ENCODE measurements at regions not wholly inside any gene's neighbourhood (a gene's known extent, or its start where the extent isn't known, plus 50 kb on each side); places are given as distances from the start of the nearest gene placed in this dataset.
"Not testable (repeated sequence)": the region's sequence is repeated elsewhere in the genome, so short reads cannot be mapped to it uniquely, and the experiment has no call there.

- H3K27me3 Mint-ChIP-seq = peaks cover 0 to 8% of the 10 kb centered on the region in 2 donors
- no peaks in the 10 kb centered on the region for H3K4me1 Mint-ChIP-seq (ENCODE audit: low read depth in 2 of 2)
- no peak overlapping the region for H3K4me3 Mint-ChIP-seq
- H3K27ac Mint-ChIP-seq = no peak overlapping the region
- no peak for DNase-seq
- no peak for ATAC-seq (replicated peaks)
- H3K9me3 Mint-ChIP-seq = no peaks in the 10 kb centered on the region
- H3K36me3 Mint-ChIP-seq (ENCODE audit: insufficient read depth) = no peaks in the 10 kb centered on the region
These were observed 155.4 kb upstream of the PARD3B start for GRCh38 chr2:204389856-204390255.

GRCh38 chr2:204395539-204395938 is 149.7 kb upstream of the PARD3B start:
- Mint-ChIP-seq H3K9me3 (no peaks in the 10 kb centered on the region), H3K27me3 (peaks cover 7 to 20% of the 10 kb centered on the region in 2 donors), H3K27ac (no peak overlapping the region), H3K4me3 (no peak overlapping the region), H3K4me1 (ENCODE audit: low read depth in 2 of 2) (no peaks in the 10 kb centered on the region), H3K36me3 (ENCODE audit: insufficient read depth) (no peaks in the 10 kb centered on the region)
- ATAC-seq (replicated peaks) = no peak
- no peak for DNase-seq

GRCh38 chr2:204401114-204401513 is 144.2 kb upstream of the PARD3B start:
- H3K27me3 Mint-ChIP-seq = peaks cover 0 to 10% of the 10 kb centered on the region in 2 donors
- DNase-seq = no peak
- no peaks in the 10 kb centered on the region for H3K4me1 Mint-ChIP-seq (ENCODE audit: low read depth in 2 of 2)
- H3K4me3 Mint-ChIP-seq = no peak overlapping the region
- H3K9me3 Mint-ChIP-seq = peaks cover 1 to 6% of the 10 kb centered on the region in 2 donors
- H3K36me3 Mint-ChIP-seq (ENCODE audit: insufficient read depth) = no peaks in the 10 kb centered on the region
- no peak for ATAC-seq (replicated peaks)
- H3K27ac Mint-ChIP-seq = no peak overlapping the region

- Mint-ChIP-seq H3K27me3 (peaks cover 5 to 10% of the 10 kb centered on the region in 2 donors), H3K36me3 (ENCODE audit: insufficient read depth) (no peaks in the 10 kb centered on the region), H3K27ac (no peak overlapping the region), H3K4me1 (ENCODE audit: low read depth in 2 of 2) (no peaks in the 10 kb centered on the region), H3K4me3 (no peak overlapping the region), H3K9me3 (peaks cover 4 to 12% of the 10 kb centered on the region in 2 donors)
- ATAC-seq (replicated peaks) (no peak), DNase-seq (no peak)
These were observed 137.9 kb upstream of the PARD3B start for GRCh38 chr2:204407204-204408014.

- H3K4me1 Mint-ChIP-seq (ENCODE audit: low read depth in 2 of 2); ATAC-seq (replicated peaks); H3K36me3 Mint-ChIP-seq (ENCODE audit: insufficient read depth); DNase-seq; H3K4me3 Mint-ChIP-seq; H3K27ac Mint-ChIP-seq: not testable (repeated sequence)
- H3K9me3 Mint-ChIP-seq = peaks cover 7 to 25% of the 10 kb centered on the region in 2 donors
- H3K27me3 Mint-ChIP-seq = peaks cover 2 to 14% of the 10 kb centered on the region in 2 donors
These were observed 132.5 kb upstream of the PARD3B start for GRCh38 chr2:204412782-204413181.

GRCh38 chr2:204415406-204416181 is 129.7 kb upstream of the PARD3B start:
- Mint-ChIP-seq H3K27me3 (peaks cover 13 to 14% of the 10 kb centered on the region in 2 donors), H3K27ac (no peak overlapping the region), H3K36me3 (ENCODE audit: insufficient read depth) (peaks cover 4% of the 10 kb centered on the region), H3K4me3 (no peak overlapping the region), H3K9me3 (peaks cover 7 to 25% of the 10 kb centered on the region in 2 donors), H3K4me1 (ENCODE audit: low read depth in 2 of 2) (no peaks in the 10 kb centered on the region)
- DNase-seq = no peak
- no peak for ATAC-seq (replicated peaks)

GRCh38 chr2:204416236-204416635 is 129.0 kb upstream of the PARD3B start:
- no peaks in the 10 kb centered on the region for H3K4me1 Mint-ChIP-seq (ENCODE audit: low read depth in 2 of 2)
- H3K4me3 Mint-ChIP-seq = no peak overlapping the region
- H3K36me3 Mint-ChIP-seq (ENCODE audit: insufficient read depth) = peaks cover 4% of the 10 kb centered on the region
- no peak for ATAC-seq (replicated peaks)
- DNase-seq = no peak
- H3K27ac Mint-ChIP-seq = no peak overlapping the region
- H3K9me3 Mint-ChIP-seq = peaks cover 7 to 25% of the 10 kb centered on the region in 2 donors
- H3K27me3 Mint-ChIP-seq = peaks cover 13 to 14% of the 10 kb centered on the region in 2 donors

GRCh38 chr2:204425821-204426220 is 119.5 kb upstream of the PARD3B start:
- Mint-ChIP-seq H3K27me3 (peaks cover 0 to 4% of the 10 kb centered on the region in 2 donors), H3K36me3 (ENCODE audit: insufficient read depth) (peaks cover 3% of the 10 kb centered on the region), H3K4me3 (no peak overlapping the region), H3K9me3 (no peaks in the 10 kb centered on the region), H3K27ac (no peak overlapping the region), H3K4me1 (ENCODE audit: low read depth in 2 of 2) (no peaks in the 10 kb centered on the region)
- ATAC-seq (replicated peaks) (no peak), DNase-seq (no peak)

- Mint-ChIP-seq H3K9me3 (peaks cover 7% of the 10 kb centered on the region in 2 donors), H3K27ac (no peak overlapping the region), H3K4me1 (ENCODE audit: low read depth in 2 of 2) (no peaks in the 10 kb centered on the region), H3K4me3 (no peak overlapping the region), H3K36me3 (ENCODE audit: insufficient read depth) (peaks cover 3% of the 10 kb centered on the region), H3K27me3 (peaks cover 0 to 4% of the 10 kb centered on the region in 2 donors)
- no peak for ATAC-seq (replicated peaks)
- no peak for DNase-seq
These were observed 116.6 kb upstream of the PARD3B start for GRCh38 chr2:204428675-204429074.

GRCh38 chr2:204431529-204431928 is 113.7 kb upstream of the PARD3B start:
- H3K36me3 Mint-ChIP-seq (ENCODE audit: insufficient read depth) = peaks cover 3% of the 10 kb centered on the region
- H3K27me3 Mint-ChIP-seq = no peaks in the 10 kb centered on the region
- no peak for ATAC-seq (replicated peaks)
- H3K4me1 Mint-ChIP-seq (ENCODE audit: low read depth in 2 of 2) = no peaks in the 10 kb centered on the region
- H3K27ac Mint-ChIP-seq = no peak overlapping the region
- no peak for DNase-seq
- H3K4me3 Mint-ChIP-seq = no peak overlapping the region
- peaks cover 7% of the 10 kb centered on the region in 2 donors for H3K9me3 Mint-ChIP-seq

GRCh38 chr2:204432196-204432595 is 113.1 kb upstream of the PARD3B start:
- Mint-ChIP-seq H3K4me1 (ENCODE audit: low read depth in 2 of 2) (no peaks in the 10 kb centered on the region), H3K27ac (no peak overlapping the region), H3K27me3 (no peaks in the 10 kb centered on the region), H3K9me3 (peaks cover 7% of the 10 kb centered on the region in 2 donors), H3K4me3 (no peak overlapping the region), H3K36me3 (ENCODE audit: insufficient read depth) (peaks cover 3% of the 10 kb centered on the region)
- ATAC-seq (replicated peaks) = no peak
- no peak for DNase-seq

- Mint-ChIP-seq H3K9me3 (peaks cover 7 to 9% of the 10 kb centered on the region in 2 donors), H3K27me3 (peaks cover 0 to 8% of the 10 kb centered on the region in 2 donors), H3K36me3 (ENCODE audit: insufficient read depth) (no peaks in the 10 kb centered on the region), H3K27ac (no peak overlapping the region), H3K4me3 (no peak overlapping the region), H3K4me1 (ENCODE audit: low read depth in 2 of 2) (no peaks in the 10 kb centered on the region)
- DNase-seq (no peak), ATAC-seq (replicated peaks) (no peak)
These were observed 110.4 kb upstream of the PARD3B start for GRCh38 chr2:204434660-204435462.

- H3K9me3 Mint-ChIP-seq = peaks cover 7 to 9% of the 10 kb centered on the region in 2 donors
- ATAC-seq (replicated peaks) (no peak), DNase-seq (no peak)
- H3K27ac Mint-ChIP-seq = no peak overlapping the region
- no peaks in the 10 kb centered on the region for H3K4me1 Mint-ChIP-seq (ENCODE audit: low read depth in 2 of 2)
- H3K27me3 Mint-ChIP-seq = peaks cover 0 to 8% of the 10 kb centered on the region in 2 donors
- H3K4me3 Mint-ChIP-seq = no peak overlapping the region
- H3K36me3 Mint-ChIP-seq (ENCODE audit: insufficient read depth) = no peaks in the 10 kb centered on the region
These were observed 109.0 kb upstream of the PARD3B start for GRCh38 chr2:204436230-204436629.

Measured in effector memory CD8-positive, alpha-beta T cell (primary cell).